DOHH2 (cell line): ENCODE measurements at regions not wholly inside any gene's neighbourhood (a gene's known extent, or its start where the extent isn't known, plus 50 kb on each side); places are given as distances from the start of the nearest gene placed in this dataset.

Experiments used
- CTCF ChIP-seq: fragments of 200-600 bp; sonication (generic); IDR thresholded peaks from one replicate; pipeline ENCODE4 v1.5.1; 2014; ENCODE audit warnings: antibody characterized with exemption, mild to moderate bottlenecking, low read depth, low read length; ENCODE audit not compliant: poor library complexity, severe bottlenecking
- EZH2phosphoT487 ChIP-seq: fragments of 200-600 bp; sonication (generic); IDR thresholded peaks from 2 replicates; pipeline ENCODE4 v1.6.1; 2017; ENCODE audit warnings: borderline replicate concordance, mild to moderate bottlenecking, antibody characterized with exemption, low read length, moderate library complexity, mixed read lengths

- TF ChIP-seq CTCF (no peak), EZH2phosphoT487 (no peak)
These were observed 181.0 kb downstream of the TFCP2L1 start for GRCh38 chr2:121103960-121104359.
